ELF-1 (cell line): ENCODE measurements at regions not wholly inside any gene's neighbourhood (a gene's known extent, or its start where the extent isn't known, plus 50 kb on each side); places are given as distances from the start of the nearest gene placed in this dataset.
A peak's percentile ranks its signal among the peaks of the same experiment; 100 is the strongest.

Source experiments
- DNase-seq: peaks from one replicate; pipeline ENCODE4 v3.0.0-alpha.2; 2016; ENCODE audit warnings: low read depth, low spot score

GRCh38 chr13:44120849-44121755 lies 241.4 kb downstream of the LACC1 start:
- DNase-seq, result no peak

- DNase-seq, result no peak
Measured at GRCh38 chr13:44124352-44124751, 244.6 kb downstream of the LACC1 start.

GRCh38 chr13:44125943-44126469 lies 246.3 kb downstream of the LACC1 start:
- no peak for DNase-seq

GRCh38 chr13:44128552-44129001 lies 245.0 kb upstream of the SERP2 start:
- no peak for DNase-seq

GRCh38 chr13:44129418-44129817 lies 244.2 kb upstream of the SERP2 start:
- no peak for DNase-seq

GRCh38 chr13:44131069-44131614 lies 242.5 kb upstream of the SERP2 start:
- no peak for DNase-seq

- DNase-seq, result no peak
Measured at GRCh38 chr13:44132710-44133109, 240.9 kb upstream of the SERP2 start.

GRCh38 chr13:44133626-44134025 lies 240.0 kb upstream of the SERP2 start:
- DNase-seq, result no peak

GRCh38 chr13:44135566-44135965 lies 238.1 kb upstream of the SERP2 start:
- DNase-seq, result no peak

- no peak for DNase-seq
Measured at GRCh38 chr13:44136696-44137268, 236.8 kb upstream of the SERP2 start.

GRCh38 chr13:44137466-44137865 lies 236.2 kb upstream of the SERP2 start:
- DNase-seq, result no peak

GRCh38 chr13:44140146-44140545 lies 233.5 kb upstream of the SERP2 start:
- peak; percentile 44 for DNase-seq

GRCh38 chr13:44140888-44141724 lies 232.5 kb upstream of the SERP2 start:
- no peak for DNase-seq

- DNase-seq, result peak; percentile 99
Measured at GRCh38 chr13:44141725-44142539, 231.7 kb upstream of the SERP2 start.

- DNase-seq, result no peak
Measured at GRCh38 chr13:44142540-44142867, 231.1 kb upstream of the SERP2 start.

- no peak for DNase-seq
Measured at GRCh38 chr13:44142941-44143665, 230.5 kb upstream of the SERP2 start.

- DNase-seq, result no peak
Measured at GRCh38 chr13:44146138-44146537, 227.5 kb upstream of the SERP2 start.

GRCh38 chr13:44147233-44147632 lies 226.4 kb upstream of the SERP2 start:
- DNase-seq, result no peak

GRCh38 chr13:44147648-44148047 lies 226.0 kb upstream of the SERP2 start:
- no peak for DNase-seq
